H9 (cell line): ENCODE measurements at regions not wholly inside any gene's neighbourhood (a gene's known extent, or its start where the extent isn't known, plus 50 kb on each side); places are given as distances from the start of the nearest gene placed in this dataset.

ENCODE experiments used
- DNase-seq: peaks from one replicate; pipeline ENCODE4 v3.0.0-alpha.2; 2017
- H2AFZ ChIP-seq: one replicate; pipeline ENCODE4 v1.6.1; 2013; ENCODE audit warnings: mild to moderate bottlenecking, low read length, control low read depth, moderate library complexity
- H2AK5ac ChIP-seq: 2 replicates; pipeline ENCODE4 v1.6.1; 2013; ENCODE audit warnings: low read length, control low read depth, mixed read lengths; ENCODE audit not compliant: insufficient read length
- H2BK120ac ChIP-seq: one replicate; pipeline ENCODE4 v1.6.1; 2013; ENCODE audit warnings: low read depth, mild to moderate bottlenecking, low read length, control low read depth, inconsistent platforms; ENCODE audit not compliant: poor library complexity, severe bottlenecking
- H2BK12ac ChIP-seq: 2 replicates; pipeline ENCODE4 v1.6.1; 2013; ENCODE audit warnings: low read length, control low read depth, mixed read lengths, low read depth; ENCODE audit not compliant: insufficient read length
- H2BK15ac ChIP-seq: 2 replicates; pipeline ENCODE4 v1.6.1; 2013; ENCODE audit warnings: low read depth, low read length, control low read depth
- H2BK20ac ChIP-seq: one replicate; pipeline ENCODE4 v1.6.1; 2013; ENCODE audit warnings: low read depth, mild to moderate bottlenecking, low read length, control low read depth, inconsistent platforms; ENCODE audit not compliant: poor library complexity, severe bottlenecking
- H2BK5ac ChIP-seq: 2 replicates; pipeline ENCODE4 v1.6.1; 2013; ENCODE audit warnings: low read length, control low read depth, mixed read lengths; ENCODE audit not compliant: insufficient read length
- H3K14ac ChIP-seq: 2 replicates; pipeline ENCODE4 v1.6.1; 2013; ENCODE audit warnings: low read length, control low read depth; ENCODE audit not compliant: insufficient read depth
- H3K18ac ChIP-seq: 2 replicates; pipeline ENCODE4 v1.6.1; 2013; ENCODE audit warnings: low read depth, mild to moderate bottlenecking, mixed read lengths, low read length, control low read depth; ENCODE audit not compliant: insufficient read length
- H3K23ac ChIP-seq: 2 replicates; pipeline ENCODE4 v1.6.1; 2013; ENCODE audit warnings: low read length, control low read depth, mixed read lengths, low read depth; ENCODE audit not compliant: insufficient read length
- H3K23me2 ChIP-seq: 2 replicates; pipeline ENCODE4 v1.6.1; 2013; ENCODE audit warnings: low read depth, mild to moderate bottlenecking, mixed read lengths, low read length, control low read depth; ENCODE audit not compliant: insufficient read length, poor library complexity, severe bottlenecking
- H3K27ac ChIP-seq: 2 replicates; pipeline ENCODE4 v1.5.1; 2013; ENCODE audit warnings: low read length, control low read depth, mixed read lengths, low read depth; ENCODE audit not compliant: insufficient read length
- H3K27me3 ChIP-seq: 2 replicates; pipeline ENCODE4 v1.6.1; 2013; ENCODE audit warnings: low read length, control low read depth, inconsistent platforms; ENCODE audit not compliant: insufficient read depth
- H3K4ac ChIP-seq: 2 replicates; pipeline ENCODE4 v1.6.1; 2013; ENCODE audit warnings: low read depth, mild to moderate bottlenecking, control low read depth, inconsistent platforms, low read length, moderate library complexity
- H3K4me1 ChIP-seq: 2 replicates; pipeline ENCODE4 v1.6.1; 2013; ENCODE audit warnings: low read length, control low read depth, inconsistent platforms; ENCODE audit not compliant: insufficient read depth
- H3K4me2 ChIP-seq: 2 replicates; pipeline ENCODE4 v1.6.1; 2013; ENCODE audit warnings: low read length, control low read depth, mixed read lengths; ENCODE audit not compliant: insufficient read length, insufficient read depth
- H3K56ac ChIP-seq: 2 replicates; pipeline ENCODE4 v1.6.1; 2013; ENCODE audit warnings: low read depth, mild to moderate bottlenecking, mixed read lengths, low read length, control low read depth; ENCODE audit not compliant: insufficient read length
- H3K79me1 ChIP-seq: 2 replicates; pipeline ENCODE4 v1.6.1; 2013; ENCODE audit warnings: low read depth, mild to moderate bottlenecking, moderate library complexity, low read length, control low read depth, inconsistent platforms; ENCODE audit not compliant: insufficient read depth, poor library complexity, severe bottlenecking
- H3K79me2 ChIP-seq: 2 replicates; pipeline ENCODE4 v1.6.1; 2013; ENCODE audit warnings: low read length, control low read depth, inconsistent platforms; ENCODE audit not compliant: insufficient read depth
- H3K9ac ChIP-seq: 2 replicates; pipeline ENCODE4 v1.6.1; 2013; ENCODE audit warnings: low read length, control low read depth, mixed read lengths; ENCODE audit not compliant: insufficient read length; ENCODE audit errors: extremely low read depth
- H3K9me3 ChIP-seq: one replicate; pipeline ENCODE4 v1.6.1; 2013; ENCODE audit warnings: low read depth, low read length, inconsistent platforms; ENCODE audit not compliant: control insufficient read depth
- H3T11ph ChIP-seq: one replicate; pipeline ENCODE4 v1.6.1; 2013; ENCODE audit warnings: mild to moderate bottlenecking, low read length, control low read depth, inconsistent platforms
- H4K20me1 ChIP-seq: one replicate; pipeline ENCODE4 v1.6.1; 2013; ENCODE audit not compliant: control insufficient read depth, insufficient read length, insufficient read depth
- H4K5ac ChIP-seq: 2 replicates; pipeline ENCODE4 v1.6.1; 2013; ENCODE audit warnings: low read depth, mild to moderate bottlenecking, mixed read lengths, low read length, control low read depth; ENCODE audit not compliant: insufficient read length
- H4K8ac ChIP-seq: replicated peaks from 2 replicates; pipeline ENCODE4 v1.6.1; 2013; ENCODE audit warnings: low read length, control low read depth, mixed read lengths, low read depth; ENCODE audit not compliant: insufficient read length
- H4K91ac ChIP-seq: 2 replicates; pipeline ENCODE4 v1.6.1; 2013; ENCODE audit warnings: low read depth, mild to moderate bottlenecking, moderate library complexity, mixed read lengths, low read length, control low read depth; ENCODE audit not compliant: insufficient read length
- H3K27ac Mint-ChIP-seq, 3 experiments: 2 replicates in 2 of 3; 3 replicates in 1 of 3; pipeline ENCODE4 v1.8.0; 2020 to 2021; ENCODE audit warnings: mixed read lengths in 3 of 3, mild to moderate bottlenecking in 1 of 3, moderate library complexity in 1 of 3
- H3K27me3 Mint-ChIP-seq: 2 replicates; pipeline ENCODE4 v1.8.0; 2021; ENCODE audit warnings: low read depth, mild to moderate bottlenecking, moderate library complexity, mixed read lengths
- H3K36me3 Mint-ChIP-seq, 3 experiments: 2 replicates in 2 of 3; 3 replicates in 1 of 3; pipeline ENCODE4 v1.8.0; 2020 to 2021; ENCODE audit warnings: low read depth in 3 of 3, mixed read lengths in 3 of 3; ENCODE audit not compliant: insufficient read depth in 1 of 3
- H3K4me1 Mint-ChIP-seq, 2 experiments: 2 replicates each; pipeline ENCODE4 v1.8.0; 2020; ENCODE audit warnings: mixed read lengths in 2 of 2
- H3K4me3 Mint-ChIP-seq, 2 experiments: 2 replicates in 1 of 2; 3 replicates in 1 of 2; pipeline ENCODE4 v1.8.0; 2020 to 2021; ENCODE audit warnings: mild to moderate bottlenecking in 2 of 2, mixed read lengths in 2 of 2, moderate library complexity in 1 of 2
- H3K9me3 Mint-ChIP-seq, 2 experiments: 2 replicates in 1 of 2; 3 replicates in 1 of 2; pipeline ENCODE4 v1.8.0; 2020; ENCODE audit warnings: mild to moderate bottlenecking in 2 of 2, mixed read lengths in 2 of 2, moderate library complexity in 1 of 2
- WGBS: extraction: QIAGEN DNeasy Blood & Tissue Kit; methylation state at CpG from one replicate; pipeline ENCODE4 v1.1.7; 2013; ENCODE audit warnings: missing lambda C conversion rate, low lambda C conversion rate, mixed read lengths; ENCODE audit not compliant: insufficient read length; ENCODE audit errors: extremely low coverage; 5-methylcytosine and 5-hydroxymethylcytosine counted together
- TF ChIP-seq, protein P1 (sequence below): fragments of 200-600 bp; sonication (generic); conservative IDR thresholded peaks from 3 replicates; pipeline ENCODE4 v1.8.0; 2021; ENCODE audit warnings: antibody characterized with exemption, mild to moderate bottlenecking

DNA sequence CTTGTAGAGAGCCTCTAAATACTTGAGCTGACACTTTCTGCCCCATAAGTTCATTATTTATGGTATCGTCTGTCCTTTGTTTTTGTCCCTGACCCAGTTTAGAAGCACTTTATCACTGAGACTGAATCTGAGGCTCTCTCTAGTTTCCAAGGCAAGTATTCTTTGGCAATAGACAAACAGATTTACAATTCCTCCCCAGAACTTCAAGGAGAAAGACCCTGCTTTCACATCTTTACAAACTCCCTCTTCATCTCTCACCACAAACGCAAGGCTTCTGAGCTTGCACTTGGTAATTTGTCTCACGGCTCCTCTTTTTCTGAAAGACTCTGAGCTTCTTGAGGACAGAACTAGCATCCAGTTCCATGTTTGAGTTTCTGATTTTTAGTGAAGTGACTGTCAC lies 49.8 kb upstream of the PARP11 start:
- peaks cover 20% of the 10 kb centered on the region for H3K27me3 Mint-ChIP-seq
- no peak overlapping the region for H2AK5ac ChIP-seq

More for the DNA sequence above, 49.8 kb upstream of the PARP11 start:
- Mint-ChIP-seq H3K27ac (no peak overlapping the region), H3K9me3 (no peaks in the 10 kb centered on the region), H3K36me3 (no peaks in the 10 kb centered on the region; a peak in 1 of 7 replicates), H3K4me3 (no peak overlapping the region), H3K4me1 (peaks cover 8 to 9% of the 10 kb centered on the region in 2 experiments)
- Histone ChIP-seq H3K79me1 (no peaks in the 10 kb centered on the region), H4K5ac (no peak overlapping the region), H3K14ac (no peak overlapping the region), H3K79me2 (no peaks in the 10 kb centered on the region), H4K20me1 (no peaks in the 10 kb centered on the region), H3K9me3 (no peaks in the 10 kb centered on the region), H3K4ac (no peak overlapping the region), H2BK5ac (no peak overlapping the region), H2BK12ac (no peak overlapping the region), H3K23ac (no peak overlapping the region), H3K27me3 (no peaks in the 10 kb centered on the region), H3K4me2 (no peak overlapping the region), H3K56ac (no peak overlapping the region), H2BK120ac (no peak overlapping the region), H3K23me2 (no peaks in the 10 kb centered on the region), H2BK15ac (no peak overlapping the region), H3K18ac (no peak overlapping the region), H4K91ac (no peak overlapping the region), H3K27ac (no peak overlapping the region), H2BK20ac (no peak overlapping the region), H3K4me1 (no peaks in the 10 kb centered on the region), H3T11ph (no peak overlapping the region), H4K8ac (no peak overlapping the region), H3K9ac (no peak overlapping the region), H2AFZ (no peak overlapping the region)
- TF ChIP-seq, protein P1, sequence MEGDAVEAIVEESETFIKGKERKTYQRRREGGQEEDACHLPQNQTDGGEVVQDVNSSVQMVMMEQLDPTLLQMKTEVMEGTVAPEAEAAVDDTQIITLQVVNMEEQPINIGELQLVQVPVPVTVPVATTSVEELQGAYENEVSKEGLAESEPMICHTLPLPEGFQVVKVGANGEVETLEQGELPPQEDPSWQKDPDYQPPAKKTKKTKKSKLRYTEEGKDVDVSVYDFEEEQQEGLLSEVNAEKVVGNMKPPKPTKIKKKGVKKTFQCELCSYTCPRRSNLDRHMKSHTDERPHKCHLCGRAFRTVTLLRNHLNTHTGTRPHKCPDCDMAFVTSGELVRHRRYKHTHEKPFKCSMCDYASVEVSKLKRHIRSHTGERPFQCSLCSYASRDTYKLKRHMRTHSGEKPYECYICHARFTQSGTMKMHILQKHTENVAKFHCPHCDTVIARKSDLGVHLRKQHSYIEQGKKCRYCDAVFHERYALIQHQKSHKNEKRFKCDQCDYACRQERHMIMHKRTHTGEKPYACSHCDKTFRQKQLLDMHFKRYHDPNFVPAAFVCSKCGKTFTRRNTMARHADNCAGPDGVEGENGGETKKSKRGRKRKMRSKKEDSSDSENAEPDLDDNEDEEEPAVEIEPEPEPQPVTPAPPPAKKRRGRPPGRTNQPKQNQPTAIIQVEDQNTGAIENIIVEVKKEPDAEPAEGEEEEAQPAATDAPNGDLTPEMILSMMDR = no peak
- DNase-seq = no peak
- no CpG with 5 or more reads among the region's 3 CpGs for WGBS
